ENCODE measurements at regions not wholly inside any gene's neighbourhood (a gene's known extent, or its start where the extent isn't known, plus 50 kb on each side); places are given as distances from the start of the nearest gene placed in this dataset.

DNA sequence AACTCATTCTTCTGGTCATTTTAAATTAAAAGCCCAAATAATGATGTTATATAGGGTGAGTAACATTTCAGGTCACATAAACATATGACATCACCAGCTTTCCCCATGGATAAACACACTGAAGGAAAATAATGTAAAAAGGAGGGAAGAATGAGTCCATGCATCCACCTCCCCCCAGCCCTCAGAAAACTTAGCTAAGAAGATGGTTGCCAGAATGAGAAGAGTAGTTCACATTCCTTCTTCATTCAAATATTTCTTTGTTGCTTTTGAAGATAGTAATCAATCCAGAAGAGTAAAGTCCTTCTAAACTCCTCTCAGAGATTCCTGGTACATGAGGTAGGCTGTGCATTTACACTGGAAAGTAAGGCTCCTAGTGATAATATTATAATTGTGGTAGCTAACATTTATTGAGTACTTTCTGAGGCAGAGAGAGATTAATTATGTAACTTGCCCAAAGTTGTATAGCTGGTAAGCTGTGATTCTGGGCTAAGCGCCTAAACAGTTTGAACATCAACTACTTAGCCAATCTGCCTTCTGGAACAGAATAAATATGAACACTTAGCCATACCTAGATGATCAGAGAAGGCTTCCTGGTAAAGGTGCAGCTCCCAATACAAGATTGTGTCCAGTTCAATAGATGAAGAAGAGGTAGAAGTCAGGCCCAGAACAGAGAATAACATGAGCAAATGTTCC is 256.7 kb upstream of the FN1 start:
- TF ChIP-seq, protein P1, sequence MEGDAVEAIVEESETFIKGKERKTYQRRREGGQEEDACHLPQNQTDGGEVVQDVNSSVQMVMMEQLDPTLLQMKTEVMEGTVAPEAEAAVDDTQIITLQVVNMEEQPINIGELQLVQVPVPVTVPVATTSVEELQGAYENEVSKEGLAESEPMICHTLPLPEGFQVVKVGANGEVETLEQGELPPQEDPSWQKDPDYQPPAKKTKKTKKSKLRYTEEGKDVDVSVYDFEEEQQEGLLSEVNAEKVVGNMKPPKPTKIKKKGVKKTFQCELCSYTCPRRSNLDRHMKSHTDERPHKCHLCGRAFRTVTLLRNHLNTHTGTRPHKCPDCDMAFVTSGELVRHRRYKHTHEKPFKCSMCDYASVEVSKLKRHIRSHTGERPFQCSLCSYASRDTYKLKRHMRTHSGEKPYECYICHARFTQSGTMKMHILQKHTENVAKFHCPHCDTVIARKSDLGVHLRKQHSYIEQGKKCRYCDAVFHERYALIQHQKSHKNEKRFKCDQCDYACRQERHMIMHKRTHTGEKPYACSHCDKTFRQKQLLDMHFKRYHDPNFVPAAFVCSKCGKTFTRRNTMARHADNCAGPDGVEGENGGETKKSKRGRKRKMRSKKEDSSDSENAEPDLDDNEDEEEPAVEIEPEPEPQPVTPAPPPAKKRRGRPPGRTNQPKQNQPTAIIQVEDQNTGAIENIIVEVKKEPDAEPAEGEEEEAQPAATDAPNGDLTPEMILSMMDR (IDR thresholded peaks at IDR 0.05; ENCODE audit: insufficient read depth, low read length) = no peak
- TF ChIP-seq, protein P2, sequence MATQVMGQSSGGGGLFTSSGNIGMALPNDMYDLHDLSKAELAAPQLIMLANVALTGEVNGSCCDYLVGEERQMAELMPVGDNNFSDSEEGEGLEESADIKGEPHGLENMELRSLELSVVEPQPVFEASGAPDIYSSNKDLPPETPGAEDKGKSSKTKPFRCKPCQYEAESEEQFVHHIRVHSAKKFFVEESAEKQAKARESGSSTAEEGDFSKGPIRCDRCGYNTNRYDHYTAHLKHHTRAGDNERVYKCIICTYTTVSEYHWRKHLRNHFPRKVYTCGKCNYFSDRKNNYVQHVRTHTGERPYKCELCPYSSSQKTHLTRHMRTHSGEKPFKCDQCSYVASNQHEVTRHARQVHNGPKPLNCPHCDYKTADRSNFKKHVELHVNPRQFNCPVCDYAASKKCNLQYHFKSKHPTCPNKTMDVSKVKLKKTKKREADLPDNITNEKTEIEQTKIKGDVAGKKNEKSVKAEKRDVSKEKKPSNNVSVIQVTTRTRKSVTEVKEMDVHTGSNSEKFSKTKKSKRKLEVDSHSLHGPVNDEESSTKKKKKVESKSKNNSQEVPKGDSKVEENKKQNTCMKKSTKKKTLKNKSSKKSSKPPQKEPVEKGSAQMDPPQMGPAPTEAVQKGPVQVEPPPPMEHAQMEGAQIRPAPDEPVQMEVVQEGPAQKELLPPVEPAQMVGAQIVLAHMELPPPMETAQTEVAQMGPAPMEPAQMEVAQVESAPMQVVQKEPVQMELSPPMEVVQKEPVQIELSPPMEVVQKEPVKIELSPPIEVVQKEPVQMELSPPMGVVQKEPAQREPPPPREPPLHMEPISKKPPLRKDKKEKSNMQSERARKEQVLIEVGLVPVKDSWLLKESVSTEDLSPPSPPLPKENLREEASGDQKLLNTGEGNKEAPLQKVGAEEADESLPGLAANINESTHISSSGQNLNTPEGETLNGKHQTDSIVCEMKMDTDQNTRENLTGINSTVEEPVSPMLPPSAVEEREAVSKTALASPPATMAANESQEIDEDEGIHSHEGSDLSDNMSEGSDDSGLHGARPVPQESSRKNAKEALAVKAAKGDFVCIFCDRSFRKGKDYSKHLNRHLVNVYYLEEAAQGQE (IDR thresholded peaks at IDR 0.05; ENCODE audit: insufficient replicate concordance, low read depth) = no peak
- TF ChIP-seq GABPA (IDR thresholded peaks at IDR 0.05; ENCODE audit: low read depth) (no peak), POLR2AphosphoS5 (IDR thresholded peaks at IDR 0.05; ENCODE audit: low read depth) (no peak), SPI1 (IDR thresholded peaks at IDR 0.05; ENCODE audit: borderline replicate concordance, low read depth) (no peak)

All from HL-60 (cell line).